GM06990 (cell line): ENCODE measurements at regions not wholly inside any gene's neighbourhood (a gene's known extent, or its start where the extent isn't known, plus 50 kb on each side); places are given as distances from the start of the nearest gene placed in this dataset.

Experiments used
- DNase-seq: peaks from one replicate; pipeline ENCODE4 v3.0.0-alpha.2; 2011; ENCODE audit not compliant: insufficient read length; ENCODE audit errors: extremely low read depth
- H3K27me3 ChIP-seq: replicated peaks from 2 replicates; pipeline ENCODE4 v1.6.0; 2011; ENCODE audit warnings: low read length; ENCODE audit not compliant: control insufficient read depth, insufficient read depth
- H3K36me3 ChIP-seq: 2 replicates; pipeline ENCODE4 v1.5.1; 2011; ENCODE audit warnings: low read length; ENCODE audit not compliant: control insufficient read depth, insufficient read depth
- H3K4me3 ChIP-seq: replicated peaks from 2 replicates; pipeline ENCODE4 v1.5.1; 2011; ENCODE audit warnings: low read depth, mild to moderate bottlenecking, control low read depth, low read length
- CTCF ChIP-seq: IDR thresholded peaks from 2 replicates; pipeline ENCODE4 v1.5.1; 2011; ENCODE audit warnings: low read length, control low read depth, mild to moderate bottlenecking, inconsistent platforms; ENCODE audit not compliant: insufficient read depth, poor library complexity, severe bottlenecking

DNA sequence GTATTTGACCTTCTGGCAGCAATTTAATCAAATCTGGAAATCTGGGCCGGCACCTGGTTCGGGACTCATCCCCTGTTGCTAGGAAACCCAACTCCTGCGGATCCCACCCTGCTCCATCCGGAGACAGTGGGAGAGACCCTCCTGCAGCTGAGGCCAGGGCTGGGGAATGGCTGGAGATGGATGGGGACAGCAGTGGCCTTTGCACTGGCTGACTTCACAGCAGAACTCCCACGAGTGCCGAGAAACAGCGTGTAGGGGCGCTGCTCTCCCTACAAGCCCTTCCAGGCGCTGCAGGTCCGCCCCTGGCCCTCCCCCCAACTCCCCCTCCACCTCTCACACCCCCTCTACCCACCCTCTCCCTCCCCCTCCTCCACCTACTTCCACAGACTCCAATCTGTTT, 105.8 kb upstream of the PPP1R26 start:
- TF ChIP-seq CTCF: no peak
- no peaks in the 10 kb centered on the region for H3K27me3 ChIP-seq

GRCh38 chr9:135374591-135374990, 105.0 kb upstream of the PPP1R26 start:
- DNase-seq: no peak
- no peak for TF ChIP-seq CTCF
- Histone ChIP-seq H3K27me3 (no peaks in the 10 kb centered on the region), H3K36me3 (no peaks in the 10 kb centered on the region), H3K4me3 (no peak overlapping the region)

More for the DNA sequence above, 105.8 kb upstream of the PPP1R26 start:
- Histone ChIP-seq H3K4me3 (no peak overlapping the region), H3K36me3 (no peaks in the 10 kb centered on the region)
- no peak for DNase-seq

GRCh38 chr9:135375001-135375400, 104.6 kb upstream of the PPP1R26 start:
- Histone ChIP-seq H3K36me3 (no peaks in the 10 kb centered on the region), H3K27me3 (no peaks in the 10 kb centered on the region), H3K4me3 (no peak overlapping the region)
- no peak for DNase-seq
- no peak for TF ChIP-seq CTCF

GRCh38 chr9:135376511-135377265, 102.9 kb upstream of the PPP1R26 start:
- no peak for DNase-seq
- TF ChIP-seq CTCF: no peak
- H3K36me3 ChIP-seq: no peaks in the 10 kb centered on the region
- no peaks in the 10 kb centered on the region for H3K27me3 ChIP-seq
- H3K4me3 ChIP-seq: no peak overlapping the region

DNA sequence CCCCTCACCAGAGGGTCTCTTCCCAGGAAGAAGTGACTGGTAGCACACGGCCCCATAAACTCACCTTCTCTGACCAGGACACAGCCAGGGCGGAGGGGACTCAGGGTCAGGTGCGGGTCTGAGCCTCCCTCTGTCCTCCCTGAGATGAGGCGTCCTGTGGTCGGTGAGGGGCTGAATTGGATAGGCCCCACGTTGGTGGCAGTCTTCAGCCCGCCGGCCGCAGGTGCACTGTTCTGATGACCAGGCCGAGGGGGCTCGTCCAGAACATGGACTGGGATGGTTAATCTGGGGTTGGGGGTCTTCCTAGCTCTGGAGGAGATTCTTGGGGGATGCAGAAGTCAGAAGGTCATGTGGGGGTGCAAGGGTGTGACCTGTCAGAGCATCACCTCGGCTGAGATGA, 102.2 kb upstream of the PPP1R26 start:
- no peak for TF ChIP-seq CTCF
- H3K36me3 ChIP-seq: no peaks in the 10 kb centered on the region
- H3K4me3 ChIP-seq: no peak overlapping the region
- no peaks in the 10 kb centered on the region for H3K27me3 ChIP-seq
- DNase-seq: no peak

- Histone ChIP-seq H3K4me3 (no peak overlapping the region), H3K27me3 (no peaks in the 10 kb centered on the region), H3K36me3 (no peaks in the 10 kb centered on the region)
- no peak for DNase-seq
- TF ChIP-seq CTCF: no peak
Measured at GRCh38 chr9:135378751-135379150, 100.8 kb upstream of the PPP1R26 start.
